HEK293 (cell line): ENCODE measurements at regions not wholly inside any gene's neighbourhood (a gene's known extent, or its start where the extent isn't known, plus 50 kb on each side); places are given as distances from the start of the nearest gene placed in this dataset.

Source experiments
- CTCF ChIA-PET: fragments of 350-600 bp; formaldehyde crosslinking; extraction: SDS; loops from one replicate; lab custom pipeline; 2021; ENCODE audit warnings: antibody characterized with exemption; lab: Yijun Ruan, JAX
- POLR2A ChIA-PET: fragments of 300-600 bp; formaldehyde crosslinking; extraction: SDS; loops from one replicate; lab custom pipeline; 2020; ENCODE audit warnings: antibody characterized with exemption, inconsistent platforms; lab: Yijun Ruan, JAX
- H3K27ac ChIP-seq: fragments of 200-500 bp; sonication (Bioruptor generic); 2 replicates; pipeline ENCODE4 v1.5.1; 2014; ENCODE audit warnings: low read depth, low read length, control low read depth, inconsistent platforms; ENCODE audit errors: extremely low read depth
- H3K36me3 ChIP-seq, 2 experiments: fragments of 200-500 bp in 1 of 2; sonication (Bioruptor generic) in 1 of 2; 1 replicate in 1 of 2; 2 replicates in 1 of 2; pipeline ENCODE4 v1.5.1; 2014 to 2017; ENCODE audit warnings: inconsistent platforms in 2 of 2, low read length in 2 of 2; ENCODE audit not compliant: control insufficient read depth in 2 of 2, insufficient read depth in 1 of 2
- H3K4me1 ChIP-seq: fragments of 200-500 bp; sonication (Bioruptor generic); 2 replicates; pipeline ENCODE4 v1.5.1; 2014; ENCODE audit warnings: mild to moderate bottlenecking, low read length, inconsistent platforms; ENCODE audit not compliant: control insufficient read depth, insufficient read depth
- H3K4me3 ChIP-seq: 2 replicates; pipeline ENCODE4 v1.5.1; 2011; ENCODE audit warnings: low read depth, mild to moderate bottlenecking, control low read depth, low read length, moderate library complexity
- H3K9me3 ChIP-seq: fragments of 200-500 bp; sonication (Bioruptor generic); 2 replicates; pipeline ENCODE4 v1.5.1; 2014; ENCODE audit warnings: low read depth, low read length, inconsistent platforms; ENCODE audit not compliant: control insufficient read depth, insufficient read depth
- FEZF1 ChIP-seq: fragments of 450-650 bp; formaldehyde crosslinking; IDR thresholded peaks from 2 replicates; pipeline ENCODE4 v1.5.1; 2016; ENCODE audit warnings: missing biosample characterization, missing genetic modification characterization
- KLF10 ChIP-seq: fragments of 450-650 bp; IDR thresholded peaks from 2 replicates; pipeline ENCODE4 v1.5.1; 2018; ENCODE audit warnings: missing biosample characterization, mild to moderate bottlenecking, missing genetic modification characterization
- KLF8 ChIP-seq: fragments of 450-650 bp; formaldehyde crosslinking; IDR thresholded peaks from 2 replicates; pipeline ENCODE4 v1.5.1; 2016; ENCODE audit warnings: missing biosample characterization, missing genetic modification characterization
- OSR2 ChIP-seq: fragments of 450-650 bp; formaldehyde crosslinking; IDR thresholded peaks from 2 replicates; pipeline ENCODE4 v1.5.1; 2016; ENCODE audit warnings: missing biosample characterization, missing genetic modification characterization
- PRDM10 ChIP-seq: fragments of 450-650 bp; formaldehyde crosslinking; IDR thresholded peaks from 2 replicates; pipeline ENCODE4 v1.5.1; 2016; ENCODE audit warnings: missing biosample characterization, missing genetic modification characterization
- TCF7L2 ChIP-seq: IDR thresholded peaks from 2 replicates; pipeline ENCODE4 v1.6.1; 2011; ENCODE audit warnings: low read depth, mild to moderate bottlenecking, inconsistent platforms, low read length, moderate library complexity, borderline replicate concordance
- ZFP41 ChIP-seq: fragments of 450-650 bp; formaldehyde crosslinking; IDR thresholded peaks from 2 replicates; pipeline ENCODE4 v1.5.1; 2016; ENCODE audit warnings: missing biosample characterization, missing genetic modification characterization, borderline replicate concordance
- ZFP69B ChIP-seq: fragments of 450-650 bp; formaldehyde crosslinking; IDR thresholded peaks from 2 replicates; pipeline ENCODE4 v1.5.1; 2016; ENCODE audit warnings: missing biosample characterization, missing genetic modification characterization
- ZNF112 ChIP-seq: fragments of 450-650 bp; formaldehyde crosslinking; IDR thresholded peaks from 2 replicates; pipeline ENCODE4 v1.5.0; 2017; ENCODE audit warnings: missing biosample characterization, missing genetic modification characterization
- ZNF146 ChIP-seq: fragments of 450-650 bp; formaldehyde crosslinking; IDR thresholded peaks from 2 replicates; pipeline ENCODE4 v1.5.1; 2016; ENCODE audit warnings: missing biosample characterization, missing genetic modification characterization
- ZNF148 ChIP-seq: fragments of 450-650 bp; formaldehyde crosslinking; IDR thresholded peaks from 2 replicates; pipeline ENCODE4 v1.5.0; 2017; ENCODE audit warnings: missing biosample characterization, missing genetic modification characterization, borderline replicate concordance
- ZNF174 ChIP-seq: fragments of 450-650 bp; formaldehyde crosslinking; IDR thresholded peaks from 2 replicates; pipeline ENCODE4 v1.5.0; 2017; ENCODE audit warnings: missing biosample characterization, mild to moderate bottlenecking, missing genetic modification characterization
- ZNF24 ChIP-seq: fragments of 450-650 bp; formaldehyde crosslinking; IDR thresholded peaks from 2 replicates; pipeline ENCODE4 v1.5.1; 2016; ENCODE audit warnings: missing biosample characterization, missing genetic modification characterization
- ZNF248 ChIP-seq: fragments of 450-650 bp; formaldehyde crosslinking; IDR thresholded peaks from 2 replicates; pipeline ENCODE4 v1.5.1; 2017; ENCODE audit warnings: missing biosample characterization, missing genetic modification characterization
- ZNF324 ChIP-seq: fragments of 450-650 bp; formaldehyde crosslinking; IDR thresholded peaks from 2 replicates; pipeline ENCODE4 v1.5.1; 2016; ENCODE audit warnings: missing biosample characterization, missing genetic modification characterization
- ZNF426 ChIP-seq: fragments of 450-650 bp; formaldehyde crosslinking; IDR thresholded peaks from 2 replicates; pipeline ENCODE4 v1.5.1; 2017; ENCODE audit warnings: missing biosample characterization, missing genetic modification characterization, mild to moderate bottlenecking, inconsistent platforms, moderate library complexity
- ZSCAN4 ChIP-seq: fragments of 450-650 bp; formaldehyde crosslinking; IDR thresholded peaks from 2 replicates; pipeline ENCODE4 v1.5.1; 2017; ENCODE audit warnings: missing biosample characterization, missing genetic modification characterization
- ZXDB ChIP-seq: fragments of 450-650 bp; formaldehyde crosslinking; IDR thresholded peaks from 2 replicates; pipeline ENCODE4 v1.5.1; 2016; ENCODE audit warnings: missing biosample characterization, missing genetic modification characterization
- TF ChIP-seq, protein P1 (sequence below): fragments of 450-650 bp; formaldehyde crosslinking; IDR thresholded peaks from 2 replicates; pipeline ENCODE4 v1.5.1; 2016; ENCODE audit warnings: missing biosample characterization, missing genetic modification characterization, low read depth
- TF ChIP-seq, protein P2 (sequence below): fragments of 450-650 bp; formaldehyde crosslinking; IDR thresholded peaks from 2 replicates; pipeline ENCODE4 v1.5.1; 2017; ENCODE audit warnings: missing biosample characterization, missing genetic modification characterization
- TF ChIP-seq, protein P3 (sequence below): fragments of 450-650 bp; IDR thresholded peaks from 2 replicates; pipeline ENCODE4 v1.5.1; 2018; ENCODE audit warnings: missing biosample characterization, missing genetic modification characterization
- TF ChIP-seq, protein P4 (sequence below): fragments of 450-650 bp; formaldehyde crosslinking; IDR thresholded peaks from 2 replicates; pipeline ENCODE4 v1.5.1; 2016; ENCODE audit warnings: missing biosample characterization, missing genetic modification characterization

DNA sequence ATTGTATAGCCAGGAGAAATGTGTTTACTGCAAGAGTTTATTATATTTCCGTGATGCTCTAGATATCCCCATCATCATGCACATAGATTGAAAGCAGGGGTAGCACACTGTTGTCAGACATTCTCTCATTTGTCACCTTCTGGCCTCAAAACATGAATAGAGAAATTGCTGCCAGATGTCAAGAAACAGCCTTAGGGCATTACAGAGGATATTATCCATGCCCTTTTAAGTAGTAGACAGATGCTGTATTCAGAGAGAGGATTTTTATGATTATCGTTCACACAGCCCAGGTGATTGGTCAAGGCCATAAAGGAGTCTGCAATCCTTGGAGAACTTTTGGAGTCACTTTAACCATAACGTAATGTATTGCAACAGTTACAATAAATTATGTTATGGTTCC, 1961.5 kb upstream of the TENM3 start:
- H3K9me3 ChIP-seq = no peaks in the 10 kb centered on the region
- no peak overlapping the region for H3K27ac ChIP-seq
- no peaks in the 10 kb centered on the region for H3K36me3 ChIP-seq
- ChIA-PET POLR2A (no interaction called here), CTCF (no interaction called here)
- no peaks in the 10 kb centered on the region for H3K4me1 ChIP-seq
- H3K4me3 ChIP-seq = no peak overlapping the region
- TF ChIP-seq TCF7L2 (no peak), ZNF24 (no peak), ZSCAN4 (tag by site-specific recombination) (no peak), ZFP41 (no peak), ZNF324 (tag by site-specific recombination) (no peak), ZNF148 (no peak), OSR2 (tag by site-specific recombination) (no peak), KLF8 (tag by site-specific recombination) (no peak), ZNF426 (tag by site-specific recombination) (no peak), ZXDB (no peak), ZNF112 (tag by site-specific recombination) (no peak), ZNF146 (tag by site-specific recombination) (no peak), ZFP69B (tag by site-specific recombination) (no peak)
- TF ChIP-seq, protein P1, sequence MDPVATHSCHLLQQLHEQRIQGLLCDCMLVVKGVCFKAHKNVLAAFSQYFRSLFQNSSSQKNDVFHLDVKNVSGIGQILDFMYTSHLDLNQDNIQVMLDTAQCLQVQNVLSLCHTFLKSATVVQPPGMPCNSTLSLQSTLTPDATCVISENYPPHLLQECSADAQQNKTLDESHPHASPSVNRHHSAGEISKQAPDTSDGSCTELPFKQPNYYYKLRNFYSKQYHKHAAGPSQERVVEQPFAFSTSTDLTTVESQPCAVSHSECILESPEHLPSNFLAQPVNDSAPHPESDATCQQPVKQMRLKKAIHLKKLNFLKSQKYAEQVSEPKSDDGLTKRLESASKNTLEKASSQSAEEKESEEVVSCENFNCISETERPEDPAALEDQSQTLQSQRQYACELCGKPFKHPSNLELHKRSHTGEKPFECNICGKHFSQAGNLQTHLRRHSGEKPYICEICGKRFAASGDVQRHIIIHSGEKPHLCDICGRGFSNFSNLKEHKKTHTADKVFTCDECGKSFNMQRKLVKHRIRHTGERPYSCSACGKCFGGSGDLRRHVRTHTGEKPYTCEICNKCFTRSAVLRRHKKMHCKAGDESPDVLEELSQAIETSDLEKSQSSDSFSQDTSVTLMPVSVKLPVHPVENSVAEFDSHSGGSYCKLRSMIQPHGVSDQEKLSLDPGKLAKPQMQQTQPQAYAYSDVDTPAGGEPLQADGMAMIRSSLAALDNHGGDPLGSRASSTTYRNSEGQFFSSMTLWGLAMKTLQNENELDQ (tag by site-specific recombination) = no peak
- TF ChIP-seq, protein P2, sequence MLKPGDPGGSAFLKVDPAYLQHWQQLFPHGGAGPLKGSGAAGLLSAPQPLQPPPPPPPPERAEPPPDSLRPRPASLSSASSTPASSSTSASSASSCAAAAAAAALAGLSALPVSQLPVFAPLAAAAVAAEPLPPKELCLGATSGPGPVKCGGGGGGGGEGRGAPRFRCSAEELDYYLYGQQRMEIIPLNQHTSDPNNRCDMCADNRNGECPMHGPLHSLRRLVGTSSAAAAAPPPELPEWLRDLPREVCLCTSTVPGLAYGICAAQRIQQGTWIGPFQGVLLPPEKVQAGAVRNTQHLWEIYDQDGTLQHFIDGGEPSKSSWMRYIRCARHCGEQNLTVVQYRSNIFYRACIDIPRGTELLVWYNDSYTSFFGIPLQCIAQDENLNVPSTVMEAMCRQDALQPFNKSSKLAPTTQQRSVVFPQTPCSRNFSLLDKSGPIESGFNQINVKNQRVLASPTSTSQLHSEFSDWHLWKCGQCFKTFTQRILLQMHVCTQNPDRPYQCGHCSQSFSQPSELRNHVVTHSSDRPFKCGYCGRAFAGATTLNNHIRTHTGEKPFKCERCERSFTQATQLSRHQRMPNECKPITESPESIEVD (tag by site-specific recombination) = no peak
- TF ChIP-seq, protein P3, sequence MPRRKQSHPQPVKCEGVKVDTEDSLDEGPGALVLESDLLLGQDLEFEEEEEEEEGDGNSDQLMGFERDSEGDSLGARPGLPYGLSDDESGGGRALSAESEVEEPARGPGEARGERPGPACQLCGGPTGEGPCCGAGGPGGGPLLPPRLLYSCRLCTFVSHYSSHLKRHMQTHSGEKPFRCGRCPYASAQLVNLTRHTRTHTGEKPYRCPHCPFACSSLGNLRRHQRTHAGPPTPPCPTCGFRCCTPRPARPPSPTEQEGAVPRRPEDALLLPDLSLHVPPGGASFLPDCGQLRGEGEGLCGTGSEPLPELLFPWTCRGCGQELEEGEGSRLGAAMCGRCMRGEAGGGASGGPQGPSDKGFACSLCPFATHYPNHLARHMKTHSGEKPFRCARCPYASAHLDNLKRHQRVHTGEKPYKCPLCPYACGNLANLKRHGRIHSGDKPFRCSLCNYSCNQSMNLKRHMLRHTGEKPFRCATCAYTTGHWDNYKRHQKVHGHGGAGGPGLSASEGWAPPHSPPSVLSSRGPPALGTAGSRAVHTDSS (tag by site-specific recombination) = no peak

DNA sequence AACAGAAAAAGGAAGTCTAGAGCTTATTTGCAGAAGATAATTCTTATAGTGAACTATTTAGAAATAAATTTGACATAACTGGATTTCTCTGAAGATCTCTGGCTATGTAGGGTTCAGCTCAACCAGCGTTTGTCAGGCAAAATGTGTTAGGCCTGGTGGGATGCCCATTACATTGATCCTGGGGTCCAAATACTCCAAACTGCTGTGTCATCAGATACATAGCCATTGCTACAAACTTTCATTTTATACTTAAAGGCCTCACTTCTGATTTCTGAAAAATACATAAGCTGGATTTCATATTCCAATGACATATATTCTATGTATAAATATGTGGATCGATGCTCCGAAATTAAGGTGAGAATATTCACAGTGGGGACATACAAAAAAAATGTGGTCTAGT, 1958.9 kb upstream of the TENM3 start:
- Histone ChIP-seq H3K9me3 (no peaks in the 10 kb centered on the region), H3K4me3 (no peak overlapping the region), H3K36me3 (no peaks in the 10 kb centered on the region), H3K4me1 (no peaks in the 10 kb centered on the region), H3K27ac (no peak overlapping the region)
- no peak for TF ChIP-seq ZNF174
- TF ChIP-seq, protein P4, sequence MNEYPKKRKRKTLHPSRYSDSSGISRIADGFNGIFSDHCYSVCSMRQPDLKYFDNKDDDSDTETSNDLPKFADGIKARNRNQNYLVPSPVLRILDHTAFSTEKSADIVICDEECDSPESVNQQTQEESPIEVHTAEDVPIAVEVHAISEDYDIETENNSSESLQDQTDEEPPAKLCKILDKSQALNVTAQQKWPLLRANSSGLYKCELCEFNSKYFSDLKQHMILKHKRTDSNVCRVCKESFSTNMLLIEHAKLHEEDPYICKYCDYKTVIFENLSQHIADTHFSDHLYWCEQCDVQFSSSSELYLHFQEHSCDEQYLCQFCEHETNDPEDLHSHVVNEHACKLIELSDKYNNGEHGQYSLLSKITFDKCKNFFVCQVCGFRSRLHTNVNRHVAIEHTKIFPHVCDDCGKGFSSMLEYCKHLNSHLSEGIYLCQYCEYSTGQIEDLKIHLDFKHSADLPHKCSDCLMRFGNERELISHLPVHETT (tag by site-specific recombination) = no peak
- no peak for TF ChIP-seq ZNF248 (tag by site-specific recombination)
- no peak for TF ChIP-seq KLF10 (tag by site-specific recombination)
- no peak for TF ChIP-seq FEZF1
- TF ChIP-seq PRDM10 (tag by site-specific recombination) = no peak
- POLR2A ChIA-PET = no interaction called here
- CTCF ChIA-PET = no interaction called here
